D721Med (cell line): ENCODE measurements at regions not wholly inside any gene's neighbourhood (a gene's known extent, or its start where the extent isn't known, plus 50 kb on each side); places are given as distances from the start of the nearest gene placed in this dataset.

ENCODE experiments used
- DNase-seq: peaks from one replicate; pipeline ENCODE4 v3.0.0; 2011; ENCODE audit warnings: low spot score; ENCODE audit not compliant: insufficient read length
- FAIRE-seq: peaks from 2 replicates; lab custom pipeline; 2011; peaks lifted over from hg19 to GRCh38; lab: Jason Lieb, UNC
- CTCF ChIP-seq: IDR thresholded peaks from 2 replicates; pipeline ENCODE4 v1.5.1; 2012; ENCODE audit warnings: mild to moderate bottlenecking, control low read depth; ENCODE audit not compliant: insufficient read depth; ENCODE audit errors: missing control alignments

- TF ChIP-seq CTCF, result no peak
- FAIRE-seq (no peak), DNase-seq (no peak)
Observed at GRCh38 chr15:62928242-62928999, 114.1 kb upstream of the TPM1 start.

GRCh38 chr15:62929000-62929357 lies 113.6 kb upstream of the TPM1 start:
- FAIRE-seq (no peak), DNase-seq (no peak)
- TF ChIP-seq CTCF, result no peak

- no peak for TF ChIP-seq CTCF
- FAIRE-seq (no peak), DNase-seq (no peak)
Observed at GRCh38 chr15:62931650-62932049, 110.9 kb upstream of the TPM1 start.

GRCh38 chr15:62932436-62932835 lies 110.1 kb upstream of the TPM1 start:
- no peak for FAIRE-seq
- TF ChIP-seq CTCF, result no peak
- no peak for DNase-seq

- DNase-seq (no peak), FAIRE-seq (no peak)
- TF ChIP-seq CTCF, result no peak
Observed at GRCh38 chr15:62933386-62933785, 109.2 kb upstream of the TPM1 start.

- TF ChIP-seq CTCF, result no peak
- FAIRE-seq (no peak), DNase-seq (no peak)
Observed at GRCh38 chr15:62934236-62934971, 108.1 kb upstream of the TPM1 start.
